ENCODE measurements at regions not wholly inside any gene's neighbourhood (a gene's known extent, or its start where the extent isn't known, plus 50 kb on each side); places are given as distances from the start of the nearest gene placed in this dataset.
A peak's percentile ranks its signal among the peaks of the same experiment; 100 is the strongest.
"Not testable (repeated sequence)": the region's sequence is repeated elsewhere in the genome, so short reads cannot be mapped to it uniquely, and the experiment has no call there.

DNA sequence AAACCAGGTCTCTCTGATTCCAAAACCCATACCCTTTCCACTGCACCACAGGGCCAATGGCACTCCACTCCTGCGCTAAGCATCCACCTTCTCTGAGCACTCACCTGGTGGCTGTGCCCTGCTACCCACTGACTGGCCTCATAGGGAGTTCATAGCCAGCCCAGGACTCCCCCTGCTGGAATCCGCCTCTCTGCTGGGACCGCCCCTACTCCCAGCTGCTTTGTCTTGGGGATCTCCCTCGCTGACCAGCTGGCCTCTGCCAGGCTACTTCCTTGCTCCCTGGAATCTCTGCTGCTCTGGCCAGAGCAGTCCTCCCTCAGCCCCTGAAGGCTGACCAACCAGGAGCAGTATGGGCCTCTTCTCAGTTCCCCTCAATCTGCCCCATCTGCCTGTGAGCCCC is 129.7 kb downstream of the FAXC start:
- no peak for DNase-seq

DNA sequence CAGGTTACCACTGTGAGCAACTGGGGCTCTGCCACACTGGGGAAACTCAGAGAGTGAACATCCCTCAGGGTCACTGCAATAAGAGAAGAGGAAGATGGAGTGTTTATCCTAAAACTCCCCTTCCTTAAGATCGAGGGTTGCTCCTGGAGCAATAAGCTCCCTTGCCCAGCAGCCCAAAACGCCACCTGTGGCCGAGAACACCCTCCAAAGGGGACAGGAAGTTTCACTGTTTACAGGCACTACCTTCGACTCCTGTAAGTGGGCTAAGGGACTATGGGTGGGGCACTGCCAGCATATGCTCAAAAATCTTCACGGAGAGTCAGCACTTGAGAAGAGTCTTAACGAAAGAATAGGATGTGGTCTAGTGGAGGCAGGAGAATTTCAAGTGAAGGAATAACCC is 132.5 kb downstream of the FAXC start:
- DNase-seq: no peak

DNA sequence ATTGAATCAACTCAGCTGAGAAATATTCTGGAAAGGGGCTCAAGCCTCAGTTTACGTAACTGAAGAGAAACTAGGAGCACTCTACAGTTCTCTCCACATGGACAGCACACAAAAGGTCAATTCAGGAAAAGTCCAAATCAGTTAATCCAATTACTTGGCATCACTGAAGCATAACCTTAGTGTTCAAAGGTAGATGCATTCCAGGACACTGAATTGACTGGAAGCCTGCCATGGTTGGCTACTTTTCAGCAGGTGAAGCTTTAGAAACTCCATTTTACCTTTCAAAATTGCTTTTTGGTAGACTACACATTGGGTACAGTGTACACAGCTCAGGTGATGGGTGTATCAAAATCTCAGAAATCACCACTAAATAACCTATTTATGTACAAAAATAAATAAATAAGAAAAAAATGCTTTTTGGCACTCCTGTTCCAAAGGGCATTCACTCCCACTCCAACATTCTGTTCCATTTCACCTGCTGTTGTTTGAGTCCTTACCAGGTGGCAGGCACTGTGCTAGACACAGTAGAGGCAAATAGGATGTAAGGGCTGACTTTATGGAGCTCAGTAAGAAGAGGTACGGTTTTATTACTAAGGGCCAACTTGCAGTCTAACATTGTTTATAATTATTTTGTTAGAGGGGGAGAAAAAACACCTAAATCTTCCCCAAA is 153.4 kb downstream of the FAXC start:
- no peak for DNase-seq

DNA sequence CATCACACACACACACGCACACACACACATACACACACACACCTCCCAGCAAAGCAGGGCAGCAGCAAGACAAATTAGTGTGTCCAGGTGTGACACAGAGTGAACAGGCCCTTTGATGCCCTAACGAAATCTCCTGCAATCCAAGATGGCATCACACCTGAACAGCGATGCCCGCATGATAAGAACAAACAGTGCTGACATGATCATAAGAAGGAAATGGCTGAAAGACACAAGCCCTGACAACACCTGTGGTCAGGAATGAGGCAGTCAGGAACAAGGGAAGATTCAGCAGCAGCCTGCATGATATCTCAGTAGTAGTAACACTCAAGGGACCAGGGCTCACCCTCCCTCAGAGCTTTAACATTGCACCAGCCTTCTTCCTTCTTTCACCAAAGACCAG is 156.9 kb downstream of the FAXC start:
- DNase-seq: no peak

DNA sequence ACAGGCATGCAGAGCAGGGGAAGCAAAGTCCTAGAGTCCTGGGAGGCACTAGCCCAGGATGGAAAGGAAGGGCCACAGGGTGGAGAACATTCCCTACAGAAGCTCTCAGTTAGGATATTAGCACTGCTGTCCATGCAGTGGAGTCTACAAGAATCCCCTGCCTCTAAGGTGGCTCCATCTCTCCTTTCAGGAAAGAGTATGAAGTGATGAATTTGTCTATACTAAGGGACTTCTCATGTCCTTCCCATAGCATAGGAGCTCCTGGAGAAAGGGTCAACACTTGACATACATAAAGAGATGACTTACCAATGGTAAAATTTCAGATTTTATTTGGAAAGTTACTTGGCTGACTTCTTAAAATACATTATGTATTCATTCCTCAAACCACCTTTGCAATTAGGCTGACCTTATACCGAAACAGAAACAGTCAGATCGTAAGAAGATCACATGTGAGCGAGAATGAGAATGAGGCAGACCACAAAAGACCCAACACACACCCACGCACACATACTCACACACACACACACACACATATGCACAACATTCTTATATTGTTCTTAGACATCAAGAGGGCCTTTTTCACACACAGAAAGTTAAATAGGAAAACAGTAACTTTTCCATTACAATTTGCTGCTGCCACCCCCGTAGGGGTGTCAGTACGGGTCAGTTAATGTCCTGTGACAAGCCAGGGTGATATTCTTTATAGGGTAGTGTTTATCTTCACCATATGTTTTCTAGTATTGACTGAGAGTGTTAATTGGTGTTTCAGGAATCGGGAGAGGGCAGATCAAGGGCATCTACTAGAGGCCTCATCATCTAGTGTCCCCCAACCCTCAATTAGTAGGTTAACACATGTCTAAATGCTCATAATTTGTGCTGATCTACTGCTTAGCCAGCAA is 159.4 kb downstream of the FAXC start:
- DNase-seq: peak; percentile 13 to 20

DNA sequence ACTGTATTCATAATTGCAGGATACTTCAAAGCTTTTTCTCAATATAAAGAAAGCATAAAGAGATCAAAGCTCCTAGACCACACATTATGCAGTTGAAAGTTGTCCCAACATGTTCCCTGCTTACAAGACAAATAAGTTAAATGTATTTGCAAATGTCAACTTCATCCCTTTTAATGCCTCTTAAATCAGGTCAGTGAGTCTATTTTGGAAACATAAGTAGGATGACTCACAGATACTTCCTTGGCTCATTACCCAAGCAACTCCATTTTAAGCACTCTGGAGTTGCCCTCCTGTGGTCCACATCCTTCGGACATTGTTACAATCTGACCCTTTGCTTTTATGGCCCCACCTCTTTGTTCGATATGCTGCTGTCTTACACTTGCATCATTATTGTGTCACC is 162.0 kb downstream of the FAXC start:
- no peak for DNase-seq

DNA sequence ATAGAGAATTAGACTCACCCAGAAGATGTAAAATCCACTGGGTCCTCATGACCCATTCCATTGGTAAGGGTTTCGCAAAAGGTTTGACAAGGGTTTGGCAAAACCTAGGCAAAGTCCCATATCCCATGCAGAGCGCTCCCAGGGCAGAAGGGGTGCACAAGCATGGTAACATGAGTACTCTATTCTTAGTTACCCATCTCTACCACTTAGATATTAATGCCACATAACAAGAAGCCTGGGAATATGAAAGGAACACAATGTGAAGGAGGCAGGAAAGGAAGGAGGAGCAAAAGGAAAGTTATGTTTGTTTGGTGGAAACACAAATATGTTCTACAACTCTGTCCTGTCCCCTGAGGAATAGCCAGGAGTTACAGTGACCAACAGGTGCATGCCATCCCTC is 163.1 kb downstream of the FAXC start:
- DNase-seq: no peak

DNA sequence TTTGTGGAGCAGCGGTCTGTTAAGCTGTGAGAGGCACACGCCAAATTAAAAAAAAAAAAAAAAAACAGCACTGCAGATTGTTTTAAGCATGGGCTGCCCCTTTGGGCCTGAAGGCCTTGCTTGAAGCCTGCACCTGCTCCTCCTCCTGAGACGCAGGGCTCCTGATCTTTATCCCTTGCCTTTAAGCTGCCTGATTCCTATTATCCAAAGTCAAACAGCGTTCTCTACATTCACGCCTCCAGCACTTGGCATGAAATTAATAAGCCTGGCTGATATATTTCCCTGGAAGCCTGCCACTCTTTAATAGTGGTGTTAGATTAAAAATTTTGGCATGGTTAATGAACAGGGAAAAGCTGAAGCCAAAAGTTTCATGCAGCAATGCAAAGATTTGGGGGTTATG is 163.9 kb downstream of the FAXC start:
- DNase-seq: no peak

DNA sequence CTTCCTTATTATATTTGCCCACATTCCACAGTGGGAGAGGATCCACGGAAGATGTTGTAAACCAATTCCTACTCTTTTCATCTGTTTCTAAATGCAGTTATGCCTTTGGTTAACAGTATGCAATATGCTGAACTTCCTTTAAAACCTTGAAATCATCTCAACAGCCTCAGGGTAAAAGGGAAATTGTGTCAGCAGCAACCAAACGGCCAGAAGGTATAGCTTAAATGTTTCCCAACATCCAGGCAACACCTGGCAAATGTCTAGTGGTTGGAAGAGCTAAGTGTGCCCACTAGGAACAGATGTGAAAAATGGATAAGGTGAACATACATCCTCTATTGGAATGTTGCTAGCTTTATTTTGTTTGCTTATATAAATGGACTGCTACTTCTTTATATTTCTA is 164.8 kb downstream of the FAXC start:
- DNase-seq: no peak

DNA sequence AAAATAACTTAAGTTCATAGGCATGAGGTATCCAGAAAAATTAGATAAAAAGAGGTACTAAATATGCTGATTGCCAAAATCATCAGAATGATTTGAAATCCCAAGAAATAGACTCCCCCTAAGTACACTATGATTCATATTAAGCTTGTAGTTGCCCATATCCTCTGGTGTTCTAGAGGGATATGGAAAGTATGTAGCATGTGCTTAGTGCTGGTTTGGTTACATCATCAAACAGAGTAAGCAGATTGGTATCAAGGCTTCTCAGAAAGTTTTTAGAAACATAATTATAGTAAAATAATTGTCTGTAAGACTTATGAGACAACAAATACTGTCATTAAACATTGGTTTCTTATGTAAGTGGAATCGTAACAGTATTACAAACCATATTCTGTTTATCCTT is 166.4 kb downstream of the FAXC start:
- no peak for DNase-seq

DNA sequence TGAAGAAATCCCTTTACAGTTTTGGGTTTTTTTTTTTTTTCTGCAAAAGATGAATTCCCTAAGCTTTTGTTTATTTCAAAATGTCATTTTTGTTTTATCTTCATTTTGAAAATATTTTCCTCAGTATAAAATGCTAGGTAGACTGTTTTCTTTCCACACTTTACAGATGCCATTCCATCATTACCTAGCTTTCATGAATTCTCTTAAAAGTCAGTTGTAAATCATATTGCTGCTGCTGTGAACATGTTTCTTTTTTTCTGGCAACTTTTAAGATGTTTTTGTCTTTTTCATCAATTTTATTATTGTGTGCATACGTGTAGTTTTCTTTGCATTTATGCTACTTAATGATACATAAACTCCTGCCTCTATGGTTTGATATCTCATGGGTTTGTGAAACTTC is 168.3 kb downstream of the FAXC start:
- no peak for DNase-seq

DNA sequence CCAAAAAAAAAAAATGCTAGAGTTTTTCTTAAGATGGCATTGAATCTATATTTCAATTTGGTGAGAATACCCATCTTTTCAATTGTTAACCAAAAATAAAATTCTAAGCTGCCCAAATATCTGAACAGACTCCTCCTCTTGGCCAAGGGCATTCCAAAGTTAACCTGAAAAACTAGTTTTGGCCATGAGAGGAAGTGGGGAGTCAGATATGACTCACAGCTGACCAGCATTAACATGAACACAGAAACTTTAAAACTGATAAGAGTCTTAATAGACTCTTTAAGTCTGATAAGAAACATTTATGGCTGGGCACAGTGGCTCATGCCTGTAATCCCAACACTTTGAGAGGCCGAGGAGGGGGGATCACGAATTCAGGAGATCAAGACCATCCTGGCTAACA is 171.3 kb downstream of the FAXC start:
- no peak for DNase-seq

DNA sequence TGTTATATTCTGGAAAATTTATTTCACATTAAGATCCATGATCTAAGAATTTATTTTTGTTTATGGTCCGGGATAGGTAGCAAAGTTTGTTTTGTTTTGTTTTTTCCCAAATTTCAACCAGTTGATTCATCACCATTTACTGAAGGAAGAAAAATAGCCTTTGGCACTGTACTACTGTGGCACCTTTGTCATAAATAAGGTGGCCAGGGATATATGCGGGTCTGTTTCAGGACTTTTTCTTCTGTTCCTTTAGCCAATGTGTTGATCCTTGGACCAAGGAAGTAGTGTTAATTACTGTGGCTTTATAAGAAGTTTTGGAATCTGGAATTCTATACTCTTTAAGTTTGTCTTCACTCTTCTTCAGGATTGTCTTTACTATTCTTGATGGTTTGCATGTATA is 171.7 kb downstream of the FAXC start:
- no peak for DNase-seq

DNA sequence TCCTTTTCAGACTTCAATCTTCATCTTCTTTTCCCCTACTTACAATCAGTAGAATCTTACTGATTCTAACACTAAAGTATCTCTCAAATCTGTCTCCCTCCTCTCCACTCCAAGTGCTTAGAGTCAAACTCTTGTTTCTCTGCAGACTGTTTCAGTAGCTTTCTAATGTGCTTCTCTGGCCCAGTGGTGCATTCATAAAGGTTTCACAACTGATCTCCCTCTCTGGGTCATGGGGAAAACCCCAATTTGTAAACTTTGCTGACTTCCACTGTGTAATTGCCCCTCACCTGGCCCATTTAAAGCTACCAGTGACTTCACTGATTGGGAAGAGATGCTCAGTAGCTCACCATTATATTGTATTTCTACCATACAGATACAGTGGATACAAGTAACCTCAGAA is 183.6 kb downstream of the FAXC start:
- no peak for DNase-seq

DNA sequence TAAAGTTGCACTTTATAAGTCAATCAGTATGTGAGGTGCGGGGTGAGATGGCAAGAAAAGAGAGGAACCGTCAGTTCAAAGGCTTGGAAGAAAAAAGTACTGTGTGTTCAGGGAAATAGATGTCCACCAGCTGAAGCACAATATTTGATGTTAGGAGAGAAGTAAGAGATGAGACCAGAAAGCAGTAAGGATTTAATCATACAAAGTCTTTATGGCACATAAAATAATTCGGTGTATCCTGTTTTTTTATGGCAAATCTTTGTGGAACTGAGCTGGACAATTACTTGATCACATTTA is 197.2 kb downstream of the FAXC start:
- no peak for DNase-seq

DNA sequence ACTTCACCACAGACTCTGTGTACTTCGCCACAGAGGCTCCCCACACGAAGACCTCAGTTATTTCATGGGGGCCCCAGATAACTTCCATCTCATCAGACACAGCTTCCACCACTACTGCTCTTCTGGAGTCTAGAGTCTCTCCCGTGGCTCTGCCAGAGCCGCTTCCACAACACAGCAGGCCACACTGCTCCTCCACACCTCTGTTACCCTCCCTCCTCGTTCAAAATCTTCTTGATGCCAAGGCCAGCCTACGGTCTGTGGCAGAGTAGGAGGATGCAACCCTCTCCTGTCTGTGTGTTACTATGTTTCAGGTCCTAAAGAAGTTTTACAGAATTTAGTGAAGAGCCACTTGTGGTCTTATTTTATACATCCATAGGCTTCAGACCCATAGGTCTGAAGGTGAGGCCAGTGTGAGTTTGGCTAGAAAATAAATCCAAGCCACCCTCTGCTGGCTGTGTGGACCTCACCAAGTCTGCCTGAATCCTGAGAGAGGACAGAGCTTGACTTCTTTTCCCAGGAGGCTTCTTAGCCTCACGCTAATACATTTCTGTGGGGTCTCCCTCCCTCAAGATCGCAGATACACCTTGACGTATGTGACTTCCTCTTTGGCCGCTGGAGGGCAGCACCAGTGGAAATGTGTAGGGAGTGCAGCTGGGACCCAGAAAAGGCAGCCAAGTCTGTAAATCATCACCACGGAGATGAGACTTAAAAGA is 197.7 kb downstream of the FAXC start:
- peak; percentile 55 to 66 for DNase-seq

DNA sequence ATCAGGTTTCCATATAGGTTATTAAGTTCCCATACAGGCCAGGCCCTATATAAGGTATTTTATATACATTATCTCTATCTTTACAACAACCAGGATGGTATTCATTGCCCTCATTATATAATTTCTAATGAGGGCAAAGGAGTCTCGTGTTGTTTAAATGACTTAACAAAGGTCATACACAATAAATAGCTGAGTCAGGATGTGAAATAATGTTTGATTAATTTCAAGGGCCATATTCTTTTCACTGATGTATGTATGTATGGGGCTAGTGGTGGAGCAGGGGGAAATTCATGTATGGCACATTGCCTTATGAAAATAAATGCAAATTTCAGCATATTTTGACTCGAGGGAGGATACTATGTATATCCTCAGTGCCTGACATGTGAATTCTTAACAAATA is 200.7 kb downstream of the FAXC start:
- no peak for DNase-seq

DNA sequence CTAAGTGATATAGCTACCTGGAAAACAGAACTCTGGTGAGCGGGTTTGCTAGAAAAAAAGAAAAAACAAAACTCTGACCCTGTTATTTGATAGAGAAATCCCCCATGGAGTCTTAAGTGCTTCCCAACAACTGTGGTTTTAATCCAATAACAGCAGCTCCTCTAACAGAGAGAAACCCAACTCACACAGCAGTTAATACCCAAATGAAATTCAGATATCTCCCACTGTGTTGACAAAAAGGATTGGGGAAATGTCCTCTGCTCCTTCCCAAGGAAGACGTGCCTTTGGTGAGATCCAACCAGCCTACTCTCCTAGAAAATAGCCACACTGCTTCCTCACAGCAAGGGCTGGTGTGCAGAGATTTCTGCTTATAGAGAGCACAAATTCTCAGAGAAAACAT is 200.4 kb upstream of the FBXL4 start:
- no peak for DNase-seq

DNA sequence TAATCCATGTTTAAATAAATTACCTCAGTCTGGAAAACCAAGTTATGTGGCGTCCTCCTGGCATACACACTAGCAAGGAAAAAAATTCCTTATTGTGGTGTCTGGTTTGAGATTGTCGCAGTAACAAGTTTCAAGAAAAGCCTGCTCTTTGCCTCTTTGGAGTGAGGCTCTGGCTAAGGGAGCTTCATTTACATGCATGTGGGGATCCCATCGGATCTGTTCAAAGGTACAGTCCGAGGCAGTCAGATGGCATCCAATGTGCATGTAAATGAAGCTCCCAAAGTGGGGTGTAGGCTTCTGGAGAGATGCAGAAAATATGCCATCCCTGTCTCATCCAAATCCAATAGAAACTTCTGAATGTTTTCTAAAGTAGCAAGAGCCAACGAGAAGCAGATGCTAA is 199.5 kb upstream of the FBXL4 start:
- DNase-seq: no peak

DNA sequence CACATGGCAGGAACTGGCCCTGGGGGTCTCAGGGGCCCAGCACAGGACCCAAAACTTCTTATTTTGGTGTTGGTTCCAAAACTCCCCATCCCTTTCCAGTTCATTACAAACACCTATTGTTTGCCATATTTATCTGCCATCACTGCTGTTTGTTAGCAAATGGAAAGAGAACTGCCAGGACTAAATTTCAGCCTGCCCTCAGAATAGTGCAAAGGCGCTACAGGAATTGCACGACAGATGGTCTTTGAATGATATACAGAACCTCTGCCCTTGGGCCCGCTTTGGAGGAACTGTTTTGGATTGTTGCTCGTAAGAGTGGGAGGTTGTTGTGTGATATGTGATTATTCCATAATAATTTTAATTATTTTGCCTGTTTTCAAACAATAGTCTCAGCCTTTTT is 199.0 kb upstream of the FBXL4 start:
- no peak for DNase-seq

DNA sequence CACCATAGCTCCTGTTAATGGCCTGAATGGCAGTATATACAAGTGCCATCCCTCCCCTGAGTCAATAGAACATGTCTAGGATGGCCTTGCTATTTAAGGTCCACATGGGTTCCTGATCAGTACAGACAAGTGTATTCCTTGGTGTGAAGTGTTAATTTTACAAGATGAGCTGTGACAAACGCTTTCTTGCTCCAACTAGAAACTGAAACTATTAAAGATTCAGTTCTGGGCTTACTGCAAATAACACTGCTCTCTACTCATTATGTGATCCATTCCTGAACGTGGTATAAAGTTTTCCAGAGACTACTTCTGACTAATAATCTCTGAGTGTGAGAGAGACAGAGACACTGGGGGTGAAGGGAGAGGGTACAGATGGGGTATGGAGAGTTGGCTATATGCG is 198.0 kb upstream of the FBXL4 start:
- no peak for DNase-seq

DNA sequence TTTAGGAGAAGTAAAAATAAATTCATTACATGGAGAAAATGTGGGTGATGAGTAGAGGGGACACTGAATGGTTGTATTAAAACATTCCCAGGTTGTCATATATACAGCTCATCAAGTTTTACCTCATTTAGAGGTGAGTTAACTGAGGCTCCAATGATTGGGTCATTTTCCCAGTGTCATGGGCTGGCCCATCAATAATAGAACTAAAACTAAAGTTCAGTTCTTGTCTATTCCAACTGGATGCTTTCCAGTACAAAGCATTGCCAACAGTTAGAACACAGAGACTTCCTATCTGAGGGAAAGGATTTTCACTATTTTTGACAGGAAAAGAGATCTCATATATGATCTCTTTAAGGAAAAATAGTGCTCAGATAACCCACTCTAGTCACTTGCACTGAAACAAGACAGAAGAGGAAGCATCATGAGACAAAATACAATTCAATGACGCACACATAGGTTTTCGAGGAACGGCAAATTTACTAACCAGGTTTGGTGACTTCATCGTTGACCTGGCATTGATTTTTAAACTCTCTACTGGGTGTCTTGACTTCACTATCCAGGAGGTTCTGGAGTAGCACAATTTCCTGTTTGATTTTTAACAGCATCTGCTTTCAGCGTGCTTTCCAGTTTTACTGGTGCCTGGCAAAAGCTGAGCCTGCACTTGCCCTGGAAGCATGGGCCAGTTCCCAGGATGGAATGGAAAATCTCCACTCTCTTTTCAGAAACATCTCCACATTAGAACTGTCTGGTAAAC is 195.5 kb upstream of the FBXL4 start:
- DNase-seq: no peak

DNA sequence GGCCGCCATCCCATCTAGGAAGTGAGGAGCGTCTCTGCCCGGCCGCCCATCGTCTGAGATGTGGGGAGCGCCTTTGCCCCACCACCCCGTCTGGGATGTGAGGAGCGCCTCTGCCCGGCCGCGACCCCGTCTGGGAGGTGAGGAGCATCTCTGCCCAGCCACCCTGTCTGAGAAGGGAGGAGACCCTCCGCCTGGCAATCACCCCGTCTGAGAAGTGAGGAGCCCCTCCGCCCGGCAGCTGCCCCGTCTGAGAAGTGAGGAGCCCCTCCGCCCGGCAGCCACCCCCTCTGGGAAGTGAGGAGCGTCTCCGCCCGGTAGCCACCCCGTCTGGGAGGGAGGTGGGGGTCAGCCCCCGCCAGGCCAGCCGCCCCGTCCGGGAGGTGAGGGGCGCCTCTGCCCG is 194.2 kb upstream of the FBXL4 start:
- DNase-seq: not testable (repeated sequence)

DNA sequence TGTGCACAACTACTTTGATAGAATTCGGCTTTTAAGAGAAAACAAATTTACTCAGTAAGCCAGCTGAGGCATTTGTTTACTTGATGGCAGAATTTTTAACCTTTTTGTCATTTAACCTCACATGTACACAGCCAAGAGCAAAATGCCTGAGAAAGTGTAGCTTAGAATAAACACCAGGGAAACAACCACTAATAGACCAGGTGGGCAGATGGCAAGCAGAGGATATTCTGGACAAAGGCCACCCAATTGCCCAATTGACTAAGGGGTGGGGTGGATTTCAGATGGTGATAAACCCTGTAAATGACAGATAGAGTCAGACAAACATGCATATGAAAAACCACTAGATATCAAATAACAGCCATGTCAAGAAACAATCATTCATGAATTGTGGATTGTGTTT is 190.7 kb upstream of the FBXL4 start:
- DNase-seq: no peak

Data from activated CD4-positive, alpha-beta T cell treated with anti-CD3 and anti-CD28 coated beads, Interleukin-2, amount 50 U/mL, for 48 hours (primary cell).